Suprapubic skin (tissue), 3 donors: ENCODE measurements at regions not wholly inside any gene's neighbourhood (a gene's known extent, or its start where the extent isn't known, plus 50 kb on each side); places are given as distances from the start of the nearest gene placed in this dataset.

Source experiments
- EP300 ChIP-seq: sonication (generic); formaldehyde crosslinking; IDR thresholded peaks from one replicate; pipeline ENCODE4 v1.6.1; 2017; ENCODE audit warnings: antibody characterized with exemption
- POLR2A ChIP-seq, 2 donors: fragments of 450-650 bp; IDR thresholded peaks; one replicate each; pipeline ENCODE4 v1.6.1; 2017; ENCODE audit warnings: antibody characterized with exemption in 2 of 2, mild to moderate bottlenecking in 2 of 2, moderate library complexity in 2 of 2
- TF ChIP-seq, protein P1 (sequence below), 2 donors: fragments of 200-600 bp in 1 of 2; fragments of 450-650 bp in 1 of 2; sonication (generic) in 1 of 2; IDR thresholded peaks; one replicate each; pipeline ENCODE4 v1.5.1; 2016 to 2019; ENCODE audit warnings: antibody characterized with exemption in 2 of 2, mild to moderate bottlenecking in 1 of 2, moderate library complexity in 1 of 2

DNA sequence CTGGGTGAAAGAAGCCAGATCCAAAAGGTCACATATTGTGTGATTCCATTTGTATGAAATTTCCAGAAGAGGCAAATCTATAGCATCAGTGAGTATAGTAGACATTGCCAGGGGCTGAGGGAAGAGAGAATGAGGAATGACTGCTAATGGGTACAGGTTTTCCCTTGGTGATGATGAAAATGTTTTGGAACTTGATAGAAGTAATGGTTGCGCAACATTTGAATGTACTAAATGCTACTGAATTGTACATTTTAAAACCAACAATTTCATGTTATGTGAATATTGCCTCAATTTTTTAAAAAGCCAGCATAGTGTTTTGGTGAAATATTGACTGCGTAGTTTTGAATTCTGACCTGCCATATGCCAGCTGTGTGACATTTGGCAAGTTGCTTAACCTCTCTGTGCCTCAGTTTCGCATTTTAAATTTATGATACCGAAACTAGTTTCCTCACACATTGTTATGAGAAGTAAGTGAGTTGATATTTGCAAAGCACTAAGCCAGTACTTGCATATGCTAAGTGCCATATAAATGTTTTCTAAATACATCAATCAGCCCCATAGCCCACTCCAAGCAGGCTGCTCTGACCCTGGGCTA is 75.4 kb upstream of the TMEM45B start:
- TF ChIP-seq, protein P1, sequence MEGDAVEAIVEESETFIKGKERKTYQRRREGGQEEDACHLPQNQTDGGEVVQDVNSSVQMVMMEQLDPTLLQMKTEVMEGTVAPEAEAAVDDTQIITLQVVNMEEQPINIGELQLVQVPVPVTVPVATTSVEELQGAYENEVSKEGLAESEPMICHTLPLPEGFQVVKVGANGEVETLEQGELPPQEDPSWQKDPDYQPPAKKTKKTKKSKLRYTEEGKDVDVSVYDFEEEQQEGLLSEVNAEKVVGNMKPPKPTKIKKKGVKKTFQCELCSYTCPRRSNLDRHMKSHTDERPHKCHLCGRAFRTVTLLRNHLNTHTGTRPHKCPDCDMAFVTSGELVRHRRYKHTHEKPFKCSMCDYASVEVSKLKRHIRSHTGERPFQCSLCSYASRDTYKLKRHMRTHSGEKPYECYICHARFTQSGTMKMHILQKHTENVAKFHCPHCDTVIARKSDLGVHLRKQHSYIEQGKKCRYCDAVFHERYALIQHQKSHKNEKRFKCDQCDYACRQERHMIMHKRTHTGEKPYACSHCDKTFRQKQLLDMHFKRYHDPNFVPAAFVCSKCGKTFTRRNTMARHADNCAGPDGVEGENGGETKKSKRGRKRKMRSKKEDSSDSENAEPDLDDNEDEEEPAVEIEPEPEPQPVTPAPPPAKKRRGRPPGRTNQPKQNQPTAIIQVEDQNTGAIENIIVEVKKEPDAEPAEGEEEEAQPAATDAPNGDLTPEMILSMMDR (IDR thresholded peaks at IDR 0.05): no peak
- no peak for TF ChIP-seq POLR2A (IDR thresholded peaks at IDR 0.05)
- TF ChIP-seq EP300: no peak
